H9 (cell line): ENCODE measurements at regions not wholly inside any gene's neighbourhood (a gene's known extent, or its start where the extent isn't known, plus 50 kb on each side); places are given as distances from the start of the nearest gene placed in this dataset.

ENCODE experiments used
- DNase-seq: peaks from one replicate; pipeline ENCODE4 v3.0.0-alpha.2; 2017
- H2AFZ ChIP-seq: one replicate; pipeline ENCODE4 v1.6.1; 2013; ENCODE audit warnings: mild to moderate bottlenecking, low read length, control low read depth, moderate library complexity
- H2AK5ac ChIP-seq: 2 replicates; pipeline ENCODE4 v1.6.1; 2013; ENCODE audit warnings: low read length, control low read depth, mixed read lengths; ENCODE audit not compliant: insufficient read length
- H2BK120ac ChIP-seq: one replicate; pipeline ENCODE4 v1.6.1; 2013; ENCODE audit warnings: low read depth, mild to moderate bottlenecking, low read length, control low read depth, inconsistent platforms; ENCODE audit not compliant: poor library complexity, severe bottlenecking
- H2BK12ac ChIP-seq: 2 replicates; pipeline ENCODE4 v1.6.1; 2013; ENCODE audit warnings: low read length, control low read depth, mixed read lengths, low read depth; ENCODE audit not compliant: insufficient read length
- H2BK15ac ChIP-seq: 2 replicates; pipeline ENCODE4 v1.6.1; 2013; ENCODE audit warnings: low read depth, low read length, control low read depth
- H2BK20ac ChIP-seq: one replicate; pipeline ENCODE4 v1.6.1; 2013; ENCODE audit warnings: low read depth, mild to moderate bottlenecking, low read length, control low read depth, inconsistent platforms; ENCODE audit not compliant: poor library complexity, severe bottlenecking
- H2BK5ac ChIP-seq: 2 replicates; pipeline ENCODE4 v1.6.1; 2013; ENCODE audit warnings: low read length, control low read depth, mixed read lengths; ENCODE audit not compliant: insufficient read length
- H3K14ac ChIP-seq: 2 replicates; pipeline ENCODE4 v1.6.1; 2013; ENCODE audit warnings: low read length, control low read depth; ENCODE audit not compliant: insufficient read depth
- H3K18ac ChIP-seq: 2 replicates; pipeline ENCODE4 v1.6.1; 2013; ENCODE audit warnings: low read depth, mild to moderate bottlenecking, mixed read lengths, low read length, control low read depth; ENCODE audit not compliant: insufficient read length
- H3K23ac ChIP-seq: 2 replicates; pipeline ENCODE4 v1.6.1; 2013; ENCODE audit warnings: low read length, control low read depth, mixed read lengths, low read depth; ENCODE audit not compliant: insufficient read length
- H3K23me2 ChIP-seq: 2 replicates; pipeline ENCODE4 v1.6.1; 2013; ENCODE audit warnings: low read depth, mild to moderate bottlenecking, mixed read lengths, low read length, control low read depth; ENCODE audit not compliant: insufficient read length, poor library complexity, severe bottlenecking
- H3K27ac ChIP-seq: 2 replicates; pipeline ENCODE4 v1.5.1; 2013; ENCODE audit warnings: low read length, control low read depth, mixed read lengths, low read depth; ENCODE audit not compliant: insufficient read length
- H3K27me3 ChIP-seq: 2 replicates; pipeline ENCODE4 v1.6.1; 2013; ENCODE audit warnings: low read length, control low read depth, inconsistent platforms; ENCODE audit not compliant: insufficient read depth
- H3K4ac ChIP-seq: 2 replicates; pipeline ENCODE4 v1.6.1; 2013; ENCODE audit warnings: low read depth, mild to moderate bottlenecking, control low read depth, inconsistent platforms, low read length, moderate library complexity
- H3K4me1 ChIP-seq: 2 replicates; pipeline ENCODE4 v1.6.1; 2013; ENCODE audit warnings: low read length, control low read depth, inconsistent platforms; ENCODE audit not compliant: insufficient read depth
- H3K4me2 ChIP-seq: 2 replicates; pipeline ENCODE4 v1.6.1; 2013; ENCODE audit warnings: low read length, control low read depth, mixed read lengths; ENCODE audit not compliant: insufficient read length, insufficient read depth
- H3K56ac ChIP-seq: 2 replicates; pipeline ENCODE4 v1.6.1; 2013; ENCODE audit warnings: low read depth, mild to moderate bottlenecking, mixed read lengths, low read length, control low read depth; ENCODE audit not compliant: insufficient read length
- H3K79me1 ChIP-seq: 2 replicates; pipeline ENCODE4 v1.6.1; 2013; ENCODE audit warnings: low read depth, mild to moderate bottlenecking, moderate library complexity, low read length, control low read depth, inconsistent platforms; ENCODE audit not compliant: insufficient read depth, poor library complexity, severe bottlenecking
- H3K79me2 ChIP-seq: 2 replicates; pipeline ENCODE4 v1.6.1; 2013; ENCODE audit warnings: low read length, control low read depth, inconsistent platforms; ENCODE audit not compliant: insufficient read depth
- H3K9ac ChIP-seq: 2 replicates; pipeline ENCODE4 v1.6.1; 2013; ENCODE audit warnings: low read length, control low read depth, mixed read lengths; ENCODE audit not compliant: insufficient read length; ENCODE audit errors: extremely low read depth
- H3K9me3 ChIP-seq: one replicate; pipeline ENCODE4 v1.6.1; 2013; ENCODE audit warnings: low read depth, low read length, inconsistent platforms; ENCODE audit not compliant: control insufficient read depth
- H3T11ph ChIP-seq: one replicate; pipeline ENCODE4 v1.6.1; 2013; ENCODE audit warnings: mild to moderate bottlenecking, low read length, control low read depth, inconsistent platforms
- H4K20me1 ChIP-seq: one replicate; pipeline ENCODE4 v1.6.1; 2013; ENCODE audit not compliant: control insufficient read depth, insufficient read length, insufficient read depth
- H4K5ac ChIP-seq: 2 replicates; pipeline ENCODE4 v1.6.1; 2013; ENCODE audit warnings: low read depth, mild to moderate bottlenecking, mixed read lengths, low read length, control low read depth; ENCODE audit not compliant: insufficient read length
- H4K8ac ChIP-seq: replicated peaks from 2 replicates; pipeline ENCODE4 v1.6.1; 2013; ENCODE audit warnings: low read length, control low read depth, mixed read lengths, low read depth; ENCODE audit not compliant: insufficient read length
- H4K91ac ChIP-seq: 2 replicates; pipeline ENCODE4 v1.6.1; 2013; ENCODE audit warnings: low read depth, mild to moderate bottlenecking, moderate library complexity, mixed read lengths, low read length, control low read depth; ENCODE audit not compliant: insufficient read length
- H3K27ac Mint-ChIP-seq, 3 experiments: 2 replicates in 2 of 3; 3 replicates in 1 of 3; pipeline ENCODE4 v1.8.0; 2020 to 2021; ENCODE audit warnings: mixed read lengths in 3 of 3, mild to moderate bottlenecking in 1 of 3, moderate library complexity in 1 of 3
- H3K27me3 Mint-ChIP-seq: 2 replicates; pipeline ENCODE4 v1.8.0; 2021; ENCODE audit warnings: low read depth, mild to moderate bottlenecking, moderate library complexity, mixed read lengths
- H3K36me3 Mint-ChIP-seq, 3 experiments: 2 replicates in 2 of 3; 3 replicates in 1 of 3; pipeline ENCODE4 v1.8.0; 2020 to 2021; ENCODE audit warnings: low read depth in 3 of 3, mixed read lengths in 3 of 3; ENCODE audit not compliant: insufficient read depth in 1 of 3
- H3K4me1 Mint-ChIP-seq, 2 experiments: 2 replicates each; pipeline ENCODE4 v1.8.0; 2020; ENCODE audit warnings: mixed read lengths in 2 of 2
- H3K4me3 Mint-ChIP-seq, 2 experiments: 2 replicates in 1 of 2; 3 replicates in 1 of 2; pipeline ENCODE4 v1.8.0; 2020 to 2021; ENCODE audit warnings: mild to moderate bottlenecking in 2 of 2, mixed read lengths in 2 of 2, moderate library complexity in 1 of 2
- H3K9me3 Mint-ChIP-seq, 2 experiments: 2 replicates in 1 of 2; 3 replicates in 1 of 2; pipeline ENCODE4 v1.8.0; 2020; ENCODE audit warnings: mild to moderate bottlenecking in 2 of 2, mixed read lengths in 2 of 2, moderate library complexity in 1 of 2
- CTCF ChIP-seq: fragments of 200-600 bp; sonication (generic); conservative IDR thresholded peaks from 3 replicates; pipeline ENCODE4 v1.8.0; 2021; ENCODE audit warnings: antibody characterized with exemption, mild to moderate bottlenecking
- WGBS: extraction: QIAGEN DNeasy Blood & Tissue Kit; methylation state at CpG from one replicate; pipeline ENCODE4 v1.1.7; 2013; ENCODE audit warnings: missing lambda C conversion rate, low lambda C conversion rate, mixed read lengths; ENCODE audit not compliant: insufficient read length; ENCODE audit errors: extremely low coverage; 5-methylcytosine and 5-hydroxymethylcytosine counted together

- H3K23ac ChIP-seq, result no peak overlapping the region
Observed at GRCh38 chr3:166029507-166029906, 192.3 kb upstream of the BCHE start.

More at GRCh38 chr3:166029507-166029906, 192.3 kb upstream of the BCHE start:
- TF ChIP-seq CTCF, result no peak
- H3K14ac ChIP-seq, result no peak overlapping the region
- Mint-ChIP-seq H3K4me3 (no peak overlapping the region), H3K9me3 (peaks cover 9 to 18% of the 10 kb centered on the region in 2 experiments), H3K4me1 (no peaks in the 10 kb centered on the region), H3K27me3 (no peaks in the 10 kb centered on the region; the same call in 1 of the 2 replicates), H3K27ac (no peak overlapping the region), H3K36me3 (peaks cover 6 to 10% (median 9%) of the 10 kb centered on the region in 3 experiments)
- no peak overlapping the region for H3K27ac ChIP-seq
- H3K9ac ChIP-seq, result no peak overlapping the region
- H4K5ac ChIP-seq, result no peak overlapping the region
- no peak overlapping the region for H2BK5ac ChIP-seq
- no peaks in the 10 kb centered on the region for H3K4me1 ChIP-seq
- H3K27me3 ChIP-seq, result no peaks in the 10 kb centered on the region; the same call in 1 of the 2 replicates
- no peak overlapping the region for H2BK15ac ChIP-seq
- no peak overlapping the region for H3K56ac ChIP-seq
- no peak overlapping the region for H2BK20ac ChIP-seq
- H2BK120ac ChIP-seq, result no peak overlapping the region
- no peaks in the 10 kb centered on the region for H3K23me2 ChIP-seq
- no peak overlapping the region for H2BK12ac ChIP-seq
- no peaks in the 10 kb centered on the region for H3K79me1 ChIP-seq
- no peak overlapping the region for H4K8ac ChIP-seq
- no peak overlapping the region for H3K4ac ChIP-seq
- no CpG with 5 or more reads among the region's 3 CpGs for WGBS
- no peak overlapping the region for H2AFZ ChIP-seq
- H4K91ac ChIP-seq, result no peak overlapping the region
- no peaks in the 10 kb centered on the region for H4K20me1 ChIP-seq
- no peak overlapping the region for H2AK5ac ChIP-seq
- H3K4me2 ChIP-seq, result no peak overlapping the region
- H3K9me3 ChIP-seq, result peaks cover 5% of the 10 kb centered on the region
- DNase-seq, result no peak
- H3K79me2 ChIP-seq, result no peaks in the 10 kb centered on the region
- H3K18ac ChIP-seq, result no peak overlapping the region
- H3T11ph ChIP-seq, result no peak overlapping the region
